Activated CD4-positive, alpha-beta T cell treated with anti-CD3 and anti-CD28 coated beads, Interleukin-10, Interleukin-2, amounts not matched to agents 100 ng/mL and 50 ng/mL, durations not matched to agents 16 hours and 8 hours (primary cell): ENCODE measurements at regions not wholly inside any gene's neighbourhood (a gene's known extent, or its start where the extent isn't known, plus 50 kb on each side); places are given as distances from the start of the nearest gene placed in this dataset.
"Not testable (repeated sequence)": the region's sequence is repeated elsewhere in the genome, so short reads cannot be mapped to it uniquely, and the experiment has no call there.

Experiments used
- DNase-seq: peaks from one replicate; pipeline ENCODE4 v3.0.0-alpha.2; 2020

DNA sequence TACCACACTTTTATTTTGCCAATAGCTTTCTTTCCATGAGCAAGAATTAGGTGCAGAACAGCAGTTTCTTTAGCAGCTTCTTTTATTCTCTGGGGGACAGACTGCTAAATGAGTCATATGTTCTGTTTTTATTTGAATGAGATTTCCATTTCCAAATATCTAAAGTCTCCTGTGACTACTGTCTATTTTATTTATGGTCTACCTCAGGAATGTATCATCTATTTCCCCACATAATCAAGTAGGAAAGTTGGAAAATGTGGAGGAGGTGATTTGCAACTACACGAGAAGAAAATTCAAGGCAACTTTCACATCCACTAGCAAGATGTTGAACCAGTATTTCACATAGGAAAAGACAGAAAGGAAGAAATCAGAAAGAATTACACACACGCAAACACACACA, 139.9 kb upstream of the MEX3C start:
- DNase-seq: no peak

GRCh38 chr18:51339856-51340255, 142.4 kb upstream of the MEX3C start:
- DNase-seq: no peak

- no peak for DNase-seq
Observed at GRCh38 chr18:51340332-51340731, 142.9 kb upstream of the MEX3C start.

DNA sequence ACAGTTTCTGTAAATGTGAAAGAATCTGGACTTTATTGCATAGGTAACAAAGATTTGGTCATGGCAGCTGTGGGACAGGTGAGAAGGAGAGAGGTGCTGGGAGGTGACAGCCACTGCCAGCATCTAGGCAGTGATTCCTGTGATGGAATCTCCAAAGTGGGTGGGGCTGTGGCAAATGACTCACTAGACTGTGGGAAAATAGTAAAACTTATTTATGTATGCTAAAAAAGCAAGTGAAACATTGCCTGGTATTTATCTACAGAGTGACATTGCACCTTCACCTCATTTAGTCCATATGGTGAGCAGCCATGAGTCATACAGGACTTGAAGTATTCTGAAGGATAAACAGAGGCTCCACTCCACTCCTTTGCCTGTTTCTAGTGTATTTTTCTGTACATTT, 145.3 kb upstream of the MEX3C start:
- peak; percentile 8 for DNase-seq

GRCh38 chr18:51345848-51346391, 148.4 kb upstream of the MEX3C start:
- no peak for DNase-seq

DNA sequence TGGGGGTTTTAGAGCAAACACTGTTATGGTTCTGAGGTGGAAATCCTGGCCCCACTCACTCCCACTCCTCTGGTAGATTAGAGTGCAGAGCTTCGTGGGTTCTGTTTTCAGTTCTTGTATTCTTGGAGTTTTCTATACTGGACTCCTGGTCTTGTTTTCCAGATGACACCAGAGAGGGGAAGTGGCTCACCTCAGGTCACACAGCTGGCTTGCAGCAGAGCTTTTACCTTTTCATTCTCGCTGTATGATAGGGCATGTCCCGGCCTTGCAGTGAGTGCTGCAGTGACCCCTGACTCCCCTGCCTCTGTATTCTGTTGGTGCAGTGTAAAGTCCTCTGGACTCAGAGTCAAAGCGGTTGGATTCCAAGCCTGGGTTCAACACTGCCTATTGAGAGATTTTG, 148.9 kb upstream of the MEX3C start:
- no peak for DNase-seq

GRCh38 chr18:51350081-51350480, 152.6 kb upstream of the MEX3C start:
- no peak for DNase-seq

GRCh38 chr18:51355841-51356240, 158.4 kb upstream of the MEX3C start:
- no peak for DNase-seq

- DNase-seq: not testable (repeated sequence)
Observed at GRCh38 chr18:51360301-51360700, 162.8 kb upstream of the MEX3C start.

GRCh38 chr18:51361130-51361860, 163.8 kb upstream of the MEX3C start:
- peak; percentile 42 for DNase-seq

- DNase-seq: no peak
Observed at GRCh38 chr18:51363384-51363783, 165.9 kb upstream of the MEX3C start.

DNA sequence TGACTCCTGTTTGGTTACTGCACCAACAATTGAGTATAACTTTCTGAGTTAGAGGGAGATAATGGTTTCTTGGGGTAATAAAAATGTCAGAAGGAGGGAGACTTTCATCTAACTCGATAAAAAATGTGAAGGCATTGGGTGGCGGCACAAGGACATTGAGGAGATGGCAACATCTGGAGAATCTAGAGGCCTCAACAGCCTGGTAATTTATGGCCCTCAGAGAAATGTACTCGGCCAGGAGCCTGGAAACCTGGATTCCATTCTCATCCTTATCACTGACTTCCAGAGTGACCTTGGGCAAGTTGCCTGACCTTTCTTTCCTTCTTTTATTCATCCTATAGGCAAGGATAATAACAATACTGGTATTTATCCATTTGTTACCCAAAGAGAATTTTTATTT, 173.5 kb upstream of the MEX3C start:
- no peak for DNase-seq

- DNase-seq: no peak
Observed at GRCh38 chr18:51371929-51372328, 174.4 kb upstream of the MEX3C start.

DNA sequence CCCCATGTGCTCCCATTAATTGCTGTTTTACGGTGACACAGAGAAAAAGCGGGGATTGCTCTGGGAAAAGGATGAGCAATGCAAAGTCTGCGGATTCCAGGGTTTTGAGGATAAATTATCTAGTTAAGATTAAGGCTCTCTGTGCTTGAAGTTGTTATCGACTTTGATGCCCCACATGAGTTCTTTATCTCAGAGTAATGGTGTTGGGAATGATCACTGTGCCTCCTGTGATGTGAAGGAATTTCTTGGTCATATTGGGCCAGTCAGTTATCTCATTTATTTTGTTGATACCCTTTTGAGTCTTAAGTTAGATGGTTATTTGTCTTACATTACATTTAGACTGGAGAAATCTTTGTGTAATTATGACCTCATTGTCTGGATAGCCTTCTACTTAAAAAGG, 184.6 kb upstream of the MEX3C start:
- no peak for DNase-seq

GRCh38 chr18:51383116-51383515, 185.6 kb upstream of the MEX3C start:
- no peak for DNase-seq

- DNase-seq: no peak
Observed at GRCh38 chr18:51383711-51384110, 186.2 kb upstream of the MEX3C start.

DNA sequence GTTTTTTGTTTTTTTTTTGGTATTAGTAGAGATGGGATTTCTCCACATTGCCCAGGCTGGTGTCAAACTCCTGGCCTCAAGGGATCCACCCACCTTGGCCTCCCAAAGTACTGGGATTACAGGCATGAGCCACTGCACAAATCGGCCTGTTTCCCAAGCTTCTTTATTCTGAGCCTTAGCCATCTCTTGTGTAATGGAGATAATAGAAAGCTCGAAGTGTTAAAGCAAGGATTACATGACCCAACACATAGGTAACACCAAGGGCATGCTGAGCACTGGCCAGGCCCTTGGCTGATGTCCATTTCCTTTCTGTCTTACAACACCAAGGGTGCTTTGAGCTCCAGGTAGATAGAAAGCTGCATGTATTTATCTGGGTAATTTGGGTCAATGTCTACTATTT, 187.8 kb upstream of the MEX3C start:
- no peak for DNase-seq

DNA sequence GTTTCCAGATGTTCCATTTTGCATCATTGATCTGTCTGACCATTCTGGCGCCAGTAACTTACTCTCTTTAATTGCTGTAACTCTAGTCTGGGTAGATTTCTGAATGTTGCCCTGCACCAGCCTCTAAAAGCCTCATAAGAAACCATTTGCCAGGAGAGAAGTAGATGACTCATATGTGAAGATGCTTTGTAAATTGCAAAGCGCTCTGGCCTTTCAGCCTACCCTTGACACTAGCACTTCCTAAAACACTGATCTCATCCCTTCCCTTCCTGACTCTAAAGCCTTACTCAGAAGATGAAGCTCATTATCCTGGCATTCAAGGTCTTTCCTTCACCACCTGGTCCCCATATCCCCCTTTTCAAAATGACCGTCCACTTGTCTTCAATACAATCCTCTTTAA, 193.2 kb upstream of the MEX3C start:
- DNase-seq: peak; percentile 21

GRCh38 chr18:51391215-51391614, 193.7 kb upstream of the MEX3C start:
- no peak for DNase-seq

- DNase-seq: no peak
Observed at GRCh38 chr18:51391731-51392130, 194.2 kb upstream of the MEX3C start.

DNA sequence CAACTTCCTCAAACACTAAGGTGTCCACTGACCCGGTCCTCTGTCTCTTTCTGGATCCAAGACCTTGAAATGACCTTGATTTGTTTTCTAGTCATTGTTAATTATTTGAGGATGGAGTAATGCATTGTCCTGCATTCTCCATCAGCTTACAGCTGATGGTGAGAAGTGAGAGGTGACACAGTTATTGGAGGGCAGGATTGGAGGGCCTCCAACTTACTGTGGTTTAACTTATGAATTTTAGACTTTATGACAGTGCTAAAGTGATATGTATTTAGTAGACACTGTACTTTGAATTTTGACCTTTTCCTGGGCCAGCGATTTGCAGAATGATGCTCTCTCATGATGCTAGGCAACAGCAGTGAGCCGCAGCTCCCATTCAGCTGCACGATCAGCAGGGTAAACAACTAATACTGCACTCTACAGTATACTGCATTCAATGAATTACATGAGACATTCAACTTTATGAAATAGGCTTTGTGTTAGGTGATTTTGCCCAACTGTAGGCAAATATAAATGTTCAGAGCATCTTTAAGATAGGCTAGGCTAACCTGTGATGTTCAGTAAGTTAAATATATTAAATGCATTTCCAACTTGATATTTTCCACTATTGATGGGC, 200.0 kb upstream of the MEX3C start:
- DNase-seq: no peak

GRCh38 chr18:51398104-51398503, 200.6 kb upstream of the MEX3C start:
- no peak for DNase-seq

- DNase-seq: no peak
Observed at GRCh38 chr18:51399491-51400122, 202.1 kb upstream of the MEX3C start.

DNA sequence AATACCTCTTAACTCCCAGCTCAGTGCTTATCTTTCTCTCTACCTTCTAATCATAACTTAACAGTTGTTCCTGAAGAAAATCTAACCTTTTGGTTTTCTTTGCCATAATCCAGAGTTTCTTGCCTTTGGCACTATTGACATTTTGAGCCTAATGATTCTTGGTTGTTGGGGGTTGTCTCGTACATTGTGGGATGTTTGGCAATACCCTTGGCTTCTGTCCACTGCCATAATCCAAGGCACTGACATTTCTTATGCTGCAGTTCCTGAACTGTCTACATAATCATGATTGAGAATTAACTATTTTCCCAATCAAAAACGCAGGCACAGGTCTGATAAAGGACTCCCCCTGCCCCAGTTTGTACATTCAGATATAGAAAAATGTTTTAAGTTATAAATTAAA, 203.2 kb upstream of the MEX3C start:
- DNase-seq: no peak
